HEK293T (cell line): ENCODE measurements at regions not wholly inside any gene's neighbourhood (a gene's known extent, or its start where the extent isn't known, plus 50 kb on each side); places are given as distances from the start of the nearest gene placed in this dataset.

Source experiments
- CTCF ChIA-PET: fragments of 350-600 bp; formaldehyde crosslinking; extraction: SDS; loops from one replicate; lab custom pipeline; 2021; ENCODE audit warnings: antibody characterized with exemption, inconsistent platforms; lab: Yijun Ruan, JAX
- POLR2A ChIA-PET: fragments of 350-600 bp; formaldehyde crosslinking; extraction: SDS; loops from one replicate; lab custom pipeline; 2020; ENCODE audit warnings: antibody characterized with exemption, inconsistent platforms; lab: Yijun Ruan, JAX
- DNase-seq: peaks from one replicate; pipeline ENCODE4 v3.0.0; 2012; ENCODE audit warnings: mixed read lengths; ENCODE audit errors: extremely low spot score
- ARNT ChIP-seq: fragments of 450-650 bp; IDR thresholded peaks from 2 replicates; pipeline ENCODE4 v1.6.1; 2017; ENCODE audit warnings: mild to moderate bottlenecking
- BHLHE40 ChIP-seq: fragments of 450-650 bp; IDR thresholded peaks from 2 replicates; pipeline ENCODE4 v1.6.1; 2016; ENCODE audit warnings: mild to moderate bottlenecking, moderate library complexity, borderline replicate concordance
- CTBP1 ChIP-seq: fragments of 450-650 bp; IDR thresholded peaks from 2 replicates; pipeline ENCODE4 v1.6.1; 2016; ENCODE audit warnings: borderline replicate concordance
- ELF4 ChIP-seq: fragments of 450-650 bp; IDR thresholded peaks from 2 replicates; pipeline ENCODE4 v1.6.1; 2017; ENCODE audit warnings: antibody characterized with exemption
- FOXA1 ChIP-seq: fragments of 450-650 bp; IDR thresholded peaks from 2 replicates; pipeline ENCODE4 v1.6.1; 2016; ENCODE audit warnings: mild to moderate bottlenecking
- FOXK2 ChIP-seq: fragments of 450-650 bp; IDR thresholded peaks from 2 replicates; pipeline ENCODE4 v1.6.1; 2016; ENCODE audit warnings: mild to moderate bottlenecking
- FOXM1 ChIP-seq: fragments of 450-650 bp; IDR thresholded peaks from 2 replicates; pipeline ENCODE4 v1.6.1; 2017; ENCODE audit warnings: mild to moderate bottlenecking, borderline replicate concordance
- HDGF ChIP-seq: fragments of 450-650 bp; IDR thresholded peaks from 2 replicates; pipeline ENCODE4 v1.6.1; 2017; ENCODE audit warnings: antibody characterized with exemption, borderline replicate concordance
- L3MBTL2 ChIP-seq: fragments of 450-650 bp; conservative IDR thresholded peaks from 2 replicates; pipeline ENCODE4 v1.6.1; 2016; ENCODE audit warnings: mild to moderate bottlenecking
- LEF1 ChIP-seq: fragments of 450-650 bp; IDR thresholded peaks from 2 replicates; pipeline ENCODE4 v1.6.1; 2017; ENCODE audit warnings: mild to moderate bottlenecking, borderline replicate concordance
- NFRKB ChIP-seq: fragments of 450-650 bp; IDR thresholded peaks from 2 replicates; pipeline ENCODE4 v1.6.1; 2016; ENCODE audit warnings: mild to moderate bottlenecking, moderate library complexity
- PKNOX1 ChIP-seq: fragments of 450-650 bp; IDR thresholded peaks from 2 replicates; pipeline ENCODE4 v1.6.1; 2016
- SP1 ChIP-seq: fragments of 450-650 bp; IDR thresholded peaks from 2 replicates; pipeline ENCODE4 v1.6.1; 2017
- SUZ12 ChIP-seq: fragments of 450-650 bp; IDR thresholded peaks from 2 replicates; pipeline ENCODE4 v1.6.1; 2016; ENCODE audit warnings: mild to moderate bottlenecking
- TARDBP ChIP-seq: fragments of 450-650 bp; IDR thresholded peaks from 2 replicates; pipeline ENCODE4 v1.6.1; 2016
- ZNF384 ChIP-seq: fragments of 450-650 bp; IDR thresholded peaks from 2 replicates; pipeline ENCODE4 v1.6.1; 2016

GRCh38 chr3:115332998-115333397 lies 185.9 kb upstream of the ZBTB20 start:
- TF ChIP-seq ELF4 (no peak), FOXK2 (no peak), ARNT (no peak), ZNF384 (no peak), L3MBTL2 (no peak), FOXA1 (no peak), SP1 (no peak), NFRKB (no peak)
- no peak for DNase-seq
- CTCF ChIA-PET = no interaction called here
- POLR2A ChIA-PET = no interaction called here

- POLR2A ChIA-PET = no interaction called here
- CTCF ChIA-PET = no interaction called here
Measured at GRCh38 chr3:115336836-115337235, 189.7 kb upstream of the ZBTB20 start.

GRCh38 chr3:115340586-115340985 lies 193.5 kb upstream of the ZBTB20 start:
- TF ChIP-seq ARNT (no peak), TARDBP (no peak), L3MBTL2 (no peak), FOXK2 (no peak), CTBP1 (no peak), FOXM1 (no peak)
- no peak for DNase-seq
- ChIA-PET CTCF (no interaction called here), POLR2A (no interaction called here)

More at GRCh38 chr3:115336836-115337235, 189.7 kb upstream of the ZBTB20 start:
- no peak for TF ChIP-seq FOXM1
- no peak for TF ChIP-seq SP1
- no peak for TF ChIP-seq L3MBTL2
- no peak for TF ChIP-seq PKNOX1
- no peak for TF ChIP-seq FOXA1
- TF ChIP-seq BHLHE40 = no peak
- no peak for TF ChIP-seq ELF4
- TF ChIP-seq NFRKB = no peak
- no peak for DNase-seq

- ChIA-PET POLR2A (no interaction called here), CTCF (no interaction called here)
- DNase-seq = no peak
- TF ChIP-seq FOXM1 = no peak
- no peak for TF ChIP-seq L3MBTL2
- TF ChIP-seq ARNT = no peak
- no peak for TF ChIP-seq HDGF
- TF ChIP-seq NFRKB = no peak
- no peak for TF ChIP-seq SP1
- TF ChIP-seq SUZ12 = no peak
- no peak for TF ChIP-seq LEF1
- TF ChIP-seq TARDBP = no peak
- TF ChIP-seq FOXK2 = no peak
- no peak for TF ChIP-seq BHLHE40
- TF ChIP-seq PKNOX1 = no peak
Measured at GRCh38 chr3:115341208-115341607, 194.1 kb upstream of the ZBTB20 start.

GRCh38 chr3:115347737-115348136 lies 200.6 kb upstream of the ZBTB20 start:
- CTCF ChIA-PET = no interaction called here

GRCh38 chr3:115348412-115348811 lies 201.3 kb upstream of the ZBTB20 start:
- ChIA-PET CTCF (no interaction called here), POLR2A (no interaction called here)
- no peak for DNase-seq
- TF ChIP-seq CTBP1 (no peak), FOXA1 (no peak), PKNOX1 (no peak), FOXK2 (no peak), ARNT (no peak), HDGF (no peak), NFRKB (no peak), TARDBP (no peak), L3MBTL2 (no peak), ZNF384 (no peak), SUZ12 (no peak), BHLHE40 (no peak), LEF1 (no peak), FOXM1 (no peak), ELF4 (no peak), SP1 (no peak)

More at GRCh38 chr3:115347737-115348136, 200.6 kb upstream of the ZBTB20 start:
- no peak for TF ChIP-seq HDGF
- TF ChIP-seq CTBP1 = no peak
- no peak for TF ChIP-seq ZNF384
- no peak for TF ChIP-seq NFRKB
- TF ChIP-seq L3MBTL2 = no peak
- TF ChIP-seq FOXA1 = no peak
- TF ChIP-seq SUZ12 = no peak
- TF ChIP-seq SP1 = no peak
- no peak for TF ChIP-seq FOXK2
- no peak for TF ChIP-seq ELF4
- no peak for TF ChIP-seq BHLHE40
- TF ChIP-seq PKNOX1 = no peak
- no peak for TF ChIP-seq LEF1
- POLR2A ChIA-PET = no interaction called here
- DNase-seq = no peak
